HG02610 (cell line): ENCODE measurements at regions not wholly inside any gene's neighbourhood (a gene's known extent, or its start where the extent isn't known, plus 50 kb on each side); places are given as distances from the start of the nearest gene placed in this dataset.

Source experiments
- ATAC-seq: cut with Tn5 transposase; IDR thresholded peaks from one replicate; pipeline ENCODE4 v1.9.1; 2021; ENCODE audit warnings: mild to moderate bottlenecking, moderate library complexity; ENCODE audit not compliant: unreplicated experiment

DNA sequence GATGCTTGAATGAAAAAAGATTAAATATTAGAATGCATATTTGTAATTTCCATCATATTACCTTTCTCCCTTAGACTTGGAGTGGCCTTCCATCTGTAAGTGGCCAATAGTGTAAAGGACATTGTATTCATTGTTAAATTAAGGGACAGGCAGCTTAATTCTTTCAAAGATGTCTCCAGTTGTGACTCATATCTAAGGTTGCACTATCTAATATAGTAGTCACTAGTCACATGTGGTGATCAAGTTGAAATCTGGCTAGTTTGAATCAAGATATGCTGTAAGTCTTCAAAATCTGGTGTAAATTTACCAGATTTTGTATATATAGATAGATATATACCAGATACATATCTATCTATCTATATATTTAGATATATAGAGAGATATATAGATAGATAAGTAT is 52.4 kb upstream of the AGPS start:
- ATAC-seq: no peak

- no peak for ATAC-seq
Measured at GRCh38 chr2:177342736-177343135, 49.8 kb upstream of the AGPS start.
